Spleen (tissue), 11 donors: ENCODE measurements at regions not wholly inside any gene's neighbourhood (a gene's known extent, or its start where the extent isn't known, plus 50 kb on each side); places are given as distances from the start of the nearest gene placed in this dataset.

Experiments used
- DNase-seq: peaks from one replicate; pipeline ENCODE4 v3.0.0-alpha.2; 2020
- H3K27ac ChIP-seq, 8 donors: fragments of 200-600 bp; sonication (generic) in 7 of 8; 1 replicate in 4 of 8; 2 replicates in 4 of 8; pipeline versions ENCODE4 v1.5.0 to v1.8.0; 2016 to 2021; ENCODE audit warnings: inconsistent platforms in 4 of 8, mild to moderate bottlenecking in 4 of 8, moderate library complexity in 1 of 8
- H3K27me3 ChIP-seq, 7 donors: fragments of 200-600 bp; sonication (generic) in 6 of 7; replicated peaks in 1 of 7; 1 replicate in 4 of 7; 2 replicates in 3 of 7; pipeline versions ENCODE4 v1.5.0 to v1.8.0; 2016 to 2021; ENCODE audit warnings: inconsistent platforms in 3 of 7, mild to moderate bottlenecking in 1 of 7
- H3K36me3 ChIP-seq, 6 donors: fragments of 200-600 bp; sonication (generic) in 5 of 6; 1 replicate in 4 of 6; 2 replicates in 2 of 6; pipeline versions ENCODE4 v1.5.0 to v1.8.0; 2016 to 2021; ENCODE audit warnings: inconsistent platforms in 2 of 6
- H3K4me1 ChIP-seq, 6 donors: fragments of 200-600 bp; sonication (generic) in 5 of 6; 1 replicate in 3 of 6; 2 replicates in 3 of 6; pipeline versions ENCODE4 v1.5.0 to v1.8.0; 2016 to 2021; ENCODE audit warnings: inconsistent platforms in 3 of 6
- H3K4me3 ChIP-seq, 8 donors: fragments of 200-600 bp; sonication (generic) in 7 of 8; 1 replicate in 4 of 8; 2 replicates in 4 of 8; pipeline versions ENCODE4 v1.5.0 to v1.8.0; 2016 to 2021; ENCODE audit warnings: inconsistent platforms in 4 of 8, mild to moderate bottlenecking in 4 of 8, moderate library complexity in 2 of 8
- H3K9me3 ChIP-seq, 8 donors: fragments of 200-600 bp; sonication (generic) in 7 of 8; 1 replicate in 4 of 8; 2 replicates in 4 of 8; pipeline versions ENCODE4 v1.5.0 to v1.8.0; 2016 to 2021; ENCODE audit warnings: inconsistent platforms in 4 of 8
- CTCF ChIP-seq, 11 experiments: fragments of 200-600 bp in 7 of 11; fragments of 450-650 bp in 4 of 11; sonication (generic) in 4 of 11; IDR thresholded peaks in 8 of 11; conservative IDR thresholded peaks in 3 of 11; 1 replicate in 7 of 11; 2 replicates in 4 of 11; pipeline versions ENCODE4 v1.4.0 to v1.8.0; 2016 to 2021; ENCODE audit warnings: antibody characterized with exemption in 11 of 11, inconsistent platforms in 4 of 11, mild to moderate bottlenecking in 1 of 11
- POLR2A ChIP-seq, 3 donors: fragments of 450-650 bp; IDR thresholded peaks; one replicate each; pipeline ENCODE4 v1.5.1; 2017; ENCODE audit warnings: antibody characterized with exemption in 3 of 3, mild to moderate bottlenecking in 1 of 3
- POLR2AphosphoS5 ChIP-seq, 3 donors: sonication (generic); formaldehyde crosslinking; IDR thresholded peaks; one replicate each; pipeline ENCODE4 v1.5.1; 2017; ENCODE audit warnings: antibody characterized with exemption in 3 of 3
- WGBS, 5 donors: extraction: QIAGEN DNeasy Blood & Tissue Kit in 3 of 5; methylation state at CpG; one replicate each; pipeline versions ENCODE4 v1.1.5 to v1.1.7; 2013 to 2018; 5-methylcytosine and 5-hydroxymethylcytosine counted together
- intact Hi-C: fragments of 100-400 bp; cut with DNase I; formaldehyde crosslinking; loops from one replicate; pipeline ENCODE4 v1.15.0; 2023; ENCODE audit warnings: low total_unique reads
- donor health status: healthy with polysubstance abuse.
- donor health status: DM: no; HTN: no; CAD: no; lungs with moderate emphysema.
- donor health status: DM: no; HTN: no; CAD: no.
- donor health status: Bipolar disorder and iron deficiency.
- donor health status: healthy.
- donor health status: DM: no; HTN: no; CAD: no.
- donor health status: DM: yes; HTN: yes; CAD: no.

GRCh38 chr6:121855521-121855920 lies 420.1 kb downstream of the GJA1 start:
- H3K27ac ChIP-seq, result no peak overlapping the region
- H3K36me3 ChIP-seq, result no peaks in the 10 kb centered on the region
- H3K4me1 ChIP-seq, result no peaks in the 10 kb centered on the region
- no peaks in the 10 kb centered on the region for H3K9me3 ChIP-seq
- H3K4me3 ChIP-seq, result no peak overlapping the region
- 85 to 90% (median 86%) methylated on average over 4 of the region's 4 CpGs for WGBS, 5 donors
- TF ChIP-seq POLR2AphosphoS5 (IDR thresholded peaks at IDR 0.05) (no peak), CTCF (IDR thresholded peaks at IDR 0.05 in 8 of 11, conservative IDR thresholded peaks at IDR 0.05 in 3 of 11) (no peak), POLR2A (IDR thresholded peaks at IDR 0.05) (no peak)
- DNase-seq, result no peak
- no peaks in the 10 kb centered on the region for H3K27me3 ChIP-seq
- intact Hi-C loops, result no loop called here

- Histone ChIP-seq H3K4me3 (no peak overlapping the region), H3K27ac (no peak overlapping the region), H3K27me3 (no peaks in the 10 kb centered on the region), H3K9me3 (peaks cover 0 to 5% (median 0%) of the 10 kb centered on the region in 8 donors), H3K4me1 (no peaks in the 10 kb centered on the region), H3K36me3 (no peaks in the 10 kb centered on the region)
- TF ChIP-seq POLR2AphosphoS5 (IDR thresholded peaks at IDR 0.05), result no peak
- TF ChIP-seq POLR2A (IDR thresholded peaks at IDR 0.05), result no peak
- TF ChIP-seq CTCF (IDR thresholded peaks at IDR 0.05 in 8 of 11, conservative IDR thresholded peaks at IDR 0.05 in 3 of 11), result no peak
- no peak for DNase-seq
- intact Hi-C loops, result no loop called here
- 66 to 86% (median 84%) methylated on average over 2 of the region's 2 CpGs for WGBS, 5 donors
Measured at GRCh38 chr6:121856296-121856695, 420.9 kb downstream of the GJA1 start.

- WGBS, 5 donors, result 78 to 92% (median 81%) methylated on average over 2 of the region's 2 CpGs
- no peaks in the 10 kb centered on the region for H3K36me3 ChIP-seq
- intact Hi-C loops, result no loop called here
Measured at GRCh38 chr6:121857551-121857950, 422.1 kb downstream of the GJA1 start.

GRCh38 chr6:121858310-121858709 lies 422.9 kb downstream of the GJA1 start:
- H3K4me3 ChIP-seq, result no peak overlapping the region
- H3K9me3 ChIP-seq, result peaks cover 0 to 5% (median 0%) of the 10 kb centered on the region in 8 donors
- no peak for TF ChIP-seq CTCF (IDR thresholded peaks at IDR 0.05 in 8 of 11, conservative IDR thresholded peaks at IDR 0.05 in 3 of 11)
- TF ChIP-seq POLR2A (IDR thresholded peaks at IDR 0.05), result no peak
- TF ChIP-seq POLR2AphosphoS5 (IDR thresholded peaks at IDR 0.05), result no peak
- no peaks in the 10 kb centered on the region for H3K36me3 ChIP-seq
- no peaks in the 10 kb centered on the region for H3K27me3 ChIP-seq
- intact Hi-C loops, result no loop called here
- no peaks in the 10 kb centered on the region for H3K4me1 ChIP-seq
- WGBS, 5 donors, result 77 to 93% (median 86%) methylated on average over 4 of the region's 4 CpGs
- DNase-seq, result no peak
- H3K27ac ChIP-seq, result no peak overlapping the region

More at GRCh38 chr6:121857551-121857950, 422.1 kb downstream of the GJA1 start:
- peaks cover 0 to 5% (median 0%) of the 10 kb centered on the region in 8 donors for H3K9me3 ChIP-seq
- no peaks in the 10 kb centered on the region for H3K4me1 ChIP-seq
- no peak overlapping the region for H3K4me3 ChIP-seq
- no peak for DNase-seq
- TF ChIP-seq POLR2AphosphoS5 (IDR thresholded peaks at IDR 0.05) (no peak), POLR2A (IDR thresholded peaks at IDR 0.05) (no peak), CTCF (IDR thresholded peaks at IDR 0.05 in 8 of 11, conservative IDR thresholded peaks at IDR 0.05 in 3 of 11) (no peak)
- H3K27ac ChIP-seq, result no peak overlapping the region
- H3K27me3 ChIP-seq, result no peaks in the 10 kb centered on the region
